ENCODE measurements at regions not wholly inside any gene's neighbourhood (a gene's known extent, or its start where the extent isn't known, plus 50 kb on each side); places are given as distances from the start of the nearest gene placed in this dataset.

GRCh38 chr7:52955522-52955921 is 79.9 kb upstream of the POM121L12 start:
- TF ChIP-seq CTCF (IDR thresholded peaks at IDR 0.05) (no peak), ZFX (IDR thresholded peaks at IDR 0.05; ENCODE audit: borderline replicate concordance) (no peak)

All from 22Rv1 (cell line).